Liver (tissue), 3 donors: ENCODE measurements at regions not wholly inside any gene's neighbourhood (a gene's known extent, or its start where the extent isn't known, plus 50 kb on each side); places are given as distances from the start of the nearest gene placed in this dataset.

ENCODE experiments used
- EGR1 ChIP-seq, 2 donors: IDR thresholded peaks; 2 replicates each; pipeline ENCODE4 v1.6.1; 2016 to 2018; ENCODE audit warnings: antibody characterized with exemption in 2 of 2, low read depth in 2 of 2
- GABPA ChIP-seq, 2 donors: IDR thresholded peaks in 1 of 2; conservative IDR thresholded peaks in 1 of 2; 2 replicates each; pipeline ENCODE4 v1.6.1; 2016; ENCODE audit warnings: antibody characterized with exemption in 2 of 2, mild to moderate bottlenecking in 1 of 2, moderate library complexity in 1 of 2
- RAD21 ChIP-seq, 2 donors: IDR thresholded peaks; 2 replicates each; pipeline ENCODE4 v1.6.1; 2016; ENCODE audit warnings: antibody characterized with exemption in 2 of 2, mild to moderate bottlenecking in 2 of 2
- RXRA ChIP-seq, 2 donors: IDR thresholded peaks; 2 replicates each; pipeline ENCODE4 v1.6.1; 2017 to 2018; ENCODE audit warnings: antibody characterized with exemption in 2 of 2, mild to moderate bottlenecking in 1 of 2
- TAF1 ChIP-seq: conservative IDR thresholded peaks from 2 replicates; pipeline ENCODE4 v1.6.1; 2016; ENCODE audit warnings: antibody characterized with exemption, mild to moderate bottlenecking
- YY1 ChIP-seq: IDR thresholded peaks from 2 replicates; pipeline ENCODE4 v1.6.1; 2016; ENCODE audit warnings: antibody characterized with exemption, mild to moderate bottlenecking
- TF ChIP-seq, protein P1 (sequence below): fragments of 150-350 bp; IDR thresholded peaks from 2 replicates; pipeline ENCODE4 v1.5.1; 2017; ENCODE audit warnings: improper control_type of control experiment, low read depth, low read length; ENCODE audit not compliant: missing input control
- TF ChIP-seq, protein P2 (sequence below): IDR thresholded peaks from 2 replicates; pipeline ENCODE4 v1.6.1; 2016; ENCODE audit warnings: antibody characterized with exemption
- TF ChIP-seq, protein P3 (sequence below): IDR thresholded peaks from 2 replicates; pipeline ENCODE4 v1.6.1; 2016; ENCODE audit warnings: antibody characterized with exemption
- donor health status: healthy.
- donor health status: healthy.

DNA sequence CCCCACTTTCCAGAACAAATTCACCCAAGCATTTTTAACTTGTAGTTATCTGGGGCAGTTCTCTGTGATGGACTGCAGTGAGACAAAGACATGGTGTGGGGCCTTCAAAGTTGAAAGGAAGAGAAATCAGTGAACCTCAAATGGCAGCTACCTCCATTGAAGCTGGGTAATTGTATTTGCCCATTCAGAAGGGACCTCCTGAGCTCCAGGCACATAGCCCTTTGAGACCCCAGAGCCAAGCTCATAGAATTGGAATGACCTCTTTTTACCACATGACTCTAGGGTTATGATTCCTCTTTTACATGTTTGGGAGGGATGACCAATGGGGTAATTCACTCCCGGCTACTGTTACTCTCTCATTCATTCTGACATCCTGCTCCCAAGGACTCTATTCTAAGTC lies 368.4 kb upstream of the ITGA1 start:
- TF ChIP-seq, protein P1, sequence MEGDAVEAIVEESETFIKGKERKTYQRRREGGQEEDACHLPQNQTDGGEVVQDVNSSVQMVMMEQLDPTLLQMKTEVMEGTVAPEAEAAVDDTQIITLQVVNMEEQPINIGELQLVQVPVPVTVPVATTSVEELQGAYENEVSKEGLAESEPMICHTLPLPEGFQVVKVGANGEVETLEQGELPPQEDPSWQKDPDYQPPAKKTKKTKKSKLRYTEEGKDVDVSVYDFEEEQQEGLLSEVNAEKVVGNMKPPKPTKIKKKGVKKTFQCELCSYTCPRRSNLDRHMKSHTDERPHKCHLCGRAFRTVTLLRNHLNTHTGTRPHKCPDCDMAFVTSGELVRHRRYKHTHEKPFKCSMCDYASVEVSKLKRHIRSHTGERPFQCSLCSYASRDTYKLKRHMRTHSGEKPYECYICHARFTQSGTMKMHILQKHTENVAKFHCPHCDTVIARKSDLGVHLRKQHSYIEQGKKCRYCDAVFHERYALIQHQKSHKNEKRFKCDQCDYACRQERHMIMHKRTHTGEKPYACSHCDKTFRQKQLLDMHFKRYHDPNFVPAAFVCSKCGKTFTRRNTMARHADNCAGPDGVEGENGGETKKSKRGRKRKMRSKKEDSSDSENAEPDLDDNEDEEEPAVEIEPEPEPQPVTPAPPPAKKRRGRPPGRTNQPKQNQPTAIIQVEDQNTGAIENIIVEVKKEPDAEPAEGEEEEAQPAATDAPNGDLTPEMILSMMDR, result no peak
- no peak for TF ChIP-seq EGR1 (IDR thresholded peaks at IDR 0.05; ENCODE audit: low read depth in 2 of 2)
- no peak for TF ChIP-seq GABPA (IDR thresholded peaks at IDR 0.05 in 1 of 2, conservative IDR thresholded peaks at IDR 0.05 in 1 of 2)
- TF ChIP-seq, protein P2, sequence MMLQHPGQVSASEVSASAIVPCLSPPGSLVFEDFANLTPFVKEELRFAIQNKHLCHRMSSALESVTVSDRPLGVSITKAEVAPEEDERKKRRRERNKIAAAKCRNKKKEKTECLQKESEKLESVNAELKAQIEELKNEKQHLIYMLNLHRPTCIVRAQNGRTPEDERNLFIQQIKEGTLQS, result no peak
- TF ChIP-seq YY1, result no peak
- TF ChIP-seq, protein P3, sequence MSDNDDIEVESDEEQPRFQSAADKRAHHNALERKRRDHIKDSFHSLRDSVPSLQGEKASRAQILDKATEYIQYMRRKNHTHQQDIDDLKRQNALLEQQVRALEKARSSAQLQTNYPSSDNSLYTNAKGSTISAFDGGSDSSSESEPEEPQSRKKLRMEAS, result no peak
- no peak for TF ChIP-seq RXRA (IDR thresholded peaks at IDR 0.05)
- TF ChIP-seq TAF1, result no peak
- no peak for TF ChIP-seq RAD21 (IDR thresholded peaks at IDR 0.05)
